ENCODE measurements at regions not wholly inside any gene's neighbourhood (a gene's known extent, or its start where the extent isn't known, plus 50 kb on each side); places are given as distances from the start of the nearest gene placed in this dataset.

GRCh38 chr13:99624936-99625540 is 123.8 kb downstream of the TM9SF2 start:
- Histone ChIP-seq H3K36me3 (ENCODE audit: control insufficient read depth in 2 of 2, insufficient read depth in 2 of 2, low read length in 1 of 2) (no peaks in the 10 kb centered on the region), H3K4me3 (ENCODE audit: low read depth in 1 of 2, low read length in 2 of 2) (no peak overlapping the region), H3K27ac (ENCODE audit: low read depth in 2 of 2, low read length in 1 of 2) (no peak overlapping the region), H3K27me3 (ENCODE audit: control insufficient read depth in 1 of 2, insufficient read depth in 2 of 2, low read length in 2 of 2) (no peaks in the 10 kb centered on the region), H3K4me1 (ENCODE audit: control insufficient read depth in 2 of 2, insufficient read depth in 2 of 2, low read length in 1 of 2) (peaks cover 2 to 3% of the 10 kb centered on the region in 2 donors), H3K9me3 (ENCODE audit: control insufficient read depth in 2 of 2, insufficient read depth in 1 of 2, low read depth in 1 of 2, low read length in 1 of 2) (no peaks in the 10 kb centered on the region)
- WGBS, 2 donors: 87 to 88% methylated on average over 12 of the region's 12 CpGs

GRCh38 chr13:99620806-99621205 is 119.5 kb downstream of the TM9SF2 start:
- 69 to 82% methylated on average over 3 of the region's 3 CpGs for WGBS, 2 donors
- Histone ChIP-seq H3K4me3 (ENCODE audit: low read depth in 1 of 2, low read length in 2 of 2) (no peak overlapping the region), H3K9me3 (ENCODE audit: control insufficient read depth in 2 of 2, insufficient read depth in 1 of 2, low read depth in 1 of 2, low read length in 1 of 2) (no peaks in the 10 kb centered on the region), H3K27me3 (ENCODE audit: control insufficient read depth in 1 of 2, insufficient read depth in 2 of 2, low read length in 2 of 2) (no peaks in the 10 kb centered on the region), H3K4me1 (ENCODE audit: control insufficient read depth in 2 of 2, insufficient read depth in 2 of 2, low read length in 1 of 2) (no peaks in the 10 kb centered on the region), H3K36me3 (ENCODE audit: control insufficient read depth in 2 of 2, insufficient read depth in 2 of 2, low read length in 1 of 2) (no peaks in the 10 kb centered on the region), H3K27ac (ENCODE audit: low read depth in 2 of 2, low read length in 1 of 2) (no peak overlapping the region)

DNA sequence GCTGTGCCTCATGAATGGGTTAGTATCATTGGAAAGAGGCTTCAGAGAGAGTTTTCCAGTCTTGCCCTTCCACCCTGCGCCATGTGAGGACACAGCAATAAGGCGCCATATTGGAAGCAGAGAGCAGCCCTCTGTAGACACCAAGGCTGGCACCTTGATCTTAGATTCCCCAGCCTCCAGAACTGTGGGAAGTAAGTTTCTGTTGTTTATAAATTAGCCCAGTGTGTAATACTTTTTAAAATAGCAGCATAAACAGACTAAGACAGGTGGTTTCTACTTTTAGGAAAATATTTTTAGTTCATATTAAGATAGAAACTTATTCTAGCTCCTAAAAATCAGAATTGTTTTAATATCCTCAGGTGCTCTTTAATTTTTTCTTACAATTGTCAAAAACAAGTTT is 117.9 kb downstream of the TM9SF2 start:
- no peak overlapping the region for H3K27ac ChIP-seq (ENCODE audit: low read depth in 2 of 2, low read length in 1 of 2)
- H3K4me3 ChIP-seq (ENCODE audit: low read depth in 1 of 2, low read length in 2 of 2): no peak overlapping the region
- H3K27me3 ChIP-seq (ENCODE audit: control insufficient read depth in 1 of 2, insufficient read depth in 2 of 2, low read length in 2 of 2): no peaks in the 10 kb centered on the region
- no peaks in the 10 kb centered on the region for H3K9me3 ChIP-seq (ENCODE audit: control insufficient read depth in 2 of 2, insufficient read depth in 1 of 2, low read depth in 1 of 2, low read length in 1 of 2)
- H3K36me3 ChIP-seq (ENCODE audit: control insufficient read depth in 2 of 2, insufficient read depth in 2 of 2, low read length in 1 of 2): no peaks in the 10 kb centered on the region
- H3K4me1 ChIP-seq (ENCODE audit: control insufficient read depth in 2 of 2, insufficient read depth in 2 of 2, low read length in 1 of 2): peaks cover 0 to 7% of the 10 kb centered on the region in 2 donors
- 100% methylated on average over 2 of the region's 2 CpGs for WGBS, 2 donors

DNA sequence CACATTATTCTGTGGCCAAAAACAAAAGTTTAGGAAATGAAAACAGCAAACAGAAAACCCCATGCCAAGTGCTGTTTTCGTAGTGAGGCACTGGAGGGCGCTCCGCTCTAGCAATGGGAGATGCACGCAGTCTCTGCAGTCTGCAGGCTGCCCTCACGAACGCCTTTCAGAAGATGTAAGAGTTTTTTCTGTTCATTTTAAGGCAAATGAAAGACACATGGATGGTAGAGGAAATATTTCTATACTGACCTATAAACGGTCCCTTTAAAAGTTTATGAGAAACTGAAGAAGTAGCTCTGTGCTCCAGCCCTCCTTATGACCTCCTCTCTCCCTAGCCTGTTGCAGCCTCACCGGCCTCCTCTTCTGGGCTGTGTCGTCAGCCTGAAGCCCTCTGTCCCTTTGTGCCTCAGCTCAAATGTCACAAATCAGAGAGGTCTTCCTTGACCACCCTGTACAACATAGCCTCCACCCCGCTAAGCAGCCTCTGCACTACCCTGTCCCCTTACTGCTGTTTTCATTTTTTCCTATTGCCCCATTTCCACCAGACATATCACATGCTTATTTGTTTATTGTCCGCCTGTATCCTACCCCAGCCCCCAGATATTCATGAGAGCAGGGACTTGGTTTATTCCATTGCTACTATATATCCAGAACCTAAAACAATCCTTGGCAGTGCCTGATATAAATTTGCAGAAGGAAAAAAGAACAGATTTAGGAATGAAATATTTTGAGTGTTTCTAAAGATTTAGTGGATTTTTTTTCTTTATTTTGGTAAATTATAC is 116.4 kb downstream of the TM9SF2 start:
- WGBS, 2 donors: 68 to 71% methylated on average over 11 of the region's 11 CpGs
- Histone ChIP-seq H3K4me3 (ENCODE audit: low read depth in 1 of 2, low read length in 2 of 2) (no peak overlapping the region), H3K4me1 (ENCODE audit: control insufficient read depth in 2 of 2, insufficient read depth in 2 of 2, low read length in 1 of 2) (peaks cover 2 to 8% of the 10 kb centered on the region in 2 donors), H3K36me3 (ENCODE audit: control insufficient read depth in 2 of 2, insufficient read depth in 2 of 2, low read length in 1 of 2) (no peaks in the 10 kb centered on the region), H3K27me3 (ENCODE audit: control insufficient read depth in 1 of 2, insufficient read depth in 2 of 2, low read length in 2 of 2) (no peaks in the 10 kb centered on the region), H3K9me3 (ENCODE audit: control insufficient read depth in 2 of 2, insufficient read depth in 1 of 2, low read depth in 1 of 2, low read length in 1 of 2) (no peaks in the 10 kb centered on the region), H3K27ac (ENCODE audit: low read depth in 2 of 2, low read length in 1 of 2) (no peak overlapping the region)

GRCh38 chr13:99614465-99614885 is 113.2 kb downstream of the TM9SF2 start:
- Histone ChIP-seq H3K36me3 (ENCODE audit: control insufficient read depth in 2 of 2, insufficient read depth in 2 of 2, low read length in 1 of 2) (no peaks in the 10 kb centered on the region), H3K4me1 (ENCODE audit: control insufficient read depth in 2 of 2, insufficient read depth in 2 of 2, low read length in 1 of 2) (peaks cover 2 to 8% of the 10 kb centered on the region in 2 donors), H3K9me3 (ENCODE audit: control insufficient read depth in 2 of 2, insufficient read depth in 1 of 2, low read depth in 1 of 2, low read length in 1 of 2) (no peaks in the 10 kb centered on the region), H3K27ac (ENCODE audit: low read depth in 2 of 2, low read length in 1 of 2) (no peak overlapping the region), H3K4me3 (ENCODE audit: low read depth in 1 of 2, low read length in 2 of 2) (no peak overlapping the region), H3K27me3 (ENCODE audit: control insufficient read depth in 1 of 2, insufficient read depth in 2 of 2, low read length in 2 of 2) (no peaks in the 10 kb centered on the region)
- WGBS, 2 donors: 29 to 35% methylated on average over 9 of the region's 9 CpGs
